ENCODE measurements at regions not wholly inside any gene's neighbourhood (a gene's known extent, or its start where the extent isn't known, plus 50 kb on each side); places are given as distances from the start of the nearest gene placed in this dataset.

DNA sequence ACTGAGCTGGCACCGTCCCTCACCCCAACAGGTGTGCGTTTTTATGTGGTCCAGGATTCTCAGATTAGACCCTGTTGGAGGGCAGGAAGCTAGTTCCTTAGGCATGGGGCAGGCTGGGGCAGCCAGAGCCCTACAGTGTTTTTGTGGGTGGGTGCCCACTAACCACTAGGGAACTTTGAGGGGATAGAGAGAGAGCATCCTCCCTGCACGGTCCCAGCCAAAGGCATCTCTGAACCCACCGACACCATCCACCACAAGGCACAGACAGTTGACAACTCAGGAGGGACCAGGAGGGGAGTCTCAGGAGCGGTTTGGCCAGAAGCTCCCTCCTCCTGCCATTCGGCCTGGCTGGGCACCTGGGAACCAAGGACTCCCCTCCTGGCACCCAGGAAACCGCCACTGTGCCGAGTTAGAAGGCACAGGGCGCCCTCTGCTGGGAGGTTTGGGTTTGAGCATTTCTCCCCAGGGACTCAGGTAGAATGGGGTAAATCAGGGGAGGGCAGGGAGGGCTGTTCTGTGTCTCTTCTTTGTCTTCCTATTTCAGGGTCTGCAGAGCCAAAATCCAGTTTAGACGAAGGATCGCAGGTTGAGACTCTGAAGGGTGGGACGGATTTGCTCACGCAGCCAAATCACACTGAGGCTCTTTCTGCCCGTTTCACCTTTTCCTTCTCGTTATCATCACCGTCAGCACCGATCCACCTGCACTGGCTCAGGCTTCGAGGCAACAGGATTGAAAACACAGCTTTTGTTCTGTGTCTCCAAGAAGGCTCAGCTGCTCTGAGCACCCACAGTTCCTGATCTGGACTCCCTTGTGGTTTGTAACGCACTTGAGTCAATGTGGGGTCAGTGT, 84.8 kb upstream of the COL13A1 start:
- TF ChIP-seq FOS (IDR thresholded peaks at IDR 0.05; ENCODE audit: borderline replicate concordance, extremely low read depth, insufficient read length) (no peak), MXI1 (IDR thresholded peaks at IDR 0.05; ENCODE audit: low read depth, low read length) (no peak), DPF2 (IDR thresholded peaks at IDR 0.05) (no peak), SUZ12 (IDR thresholded peaks at IDR 0.05; ENCODE audit: unreplicated experiment) (no peak), EP300 (IDR thresholded peaks at IDR 0.05; ENCODE audit: borderline replicate concordance in 1 of 2, control insufficient read depth in 1 of 2, low read depth in 2 of 2, low read length in 2 of 2) (no peak), FOXM1 (IDR thresholded peaks at IDR 0.05; ENCODE audit: low read depth, low read length) (no peak), GABPA (IDR thresholded peaks at IDR 0.05; ENCODE audit: low read depth) (no peak)
- TF ChIP-seq, protein P1, sequence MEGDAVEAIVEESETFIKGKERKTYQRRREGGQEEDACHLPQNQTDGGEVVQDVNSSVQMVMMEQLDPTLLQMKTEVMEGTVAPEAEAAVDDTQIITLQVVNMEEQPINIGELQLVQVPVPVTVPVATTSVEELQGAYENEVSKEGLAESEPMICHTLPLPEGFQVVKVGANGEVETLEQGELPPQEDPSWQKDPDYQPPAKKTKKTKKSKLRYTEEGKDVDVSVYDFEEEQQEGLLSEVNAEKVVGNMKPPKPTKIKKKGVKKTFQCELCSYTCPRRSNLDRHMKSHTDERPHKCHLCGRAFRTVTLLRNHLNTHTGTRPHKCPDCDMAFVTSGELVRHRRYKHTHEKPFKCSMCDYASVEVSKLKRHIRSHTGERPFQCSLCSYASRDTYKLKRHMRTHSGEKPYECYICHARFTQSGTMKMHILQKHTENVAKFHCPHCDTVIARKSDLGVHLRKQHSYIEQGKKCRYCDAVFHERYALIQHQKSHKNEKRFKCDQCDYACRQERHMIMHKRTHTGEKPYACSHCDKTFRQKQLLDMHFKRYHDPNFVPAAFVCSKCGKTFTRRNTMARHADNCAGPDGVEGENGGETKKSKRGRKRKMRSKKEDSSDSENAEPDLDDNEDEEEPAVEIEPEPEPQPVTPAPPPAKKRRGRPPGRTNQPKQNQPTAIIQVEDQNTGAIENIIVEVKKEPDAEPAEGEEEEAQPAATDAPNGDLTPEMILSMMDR (IDR thresholded peaks at IDR 0.05 in 2 of 3, conservative IDR thresholded peaks at IDR 0.05 in 1 of 3; ENCODE audit: control insufficient read depth in 2 of 3, extremely low read depth in 1 of 3, insufficient read depth in 1 of 3, low read depth in 3 of 3, low read length in 3 of 3), result peak; percentile 61 to 75 (median 74)
- TF ChIP-seq, protein P2, sequence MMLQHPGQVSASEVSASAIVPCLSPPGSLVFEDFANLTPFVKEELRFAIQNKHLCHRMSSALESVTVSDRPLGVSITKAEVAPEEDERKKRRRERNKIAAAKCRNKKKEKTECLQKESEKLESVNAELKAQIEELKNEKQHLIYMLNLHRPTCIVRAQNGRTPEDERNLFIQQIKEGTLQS (IDR thresholded peaks at IDR 0.05; ENCODE audit: borderline replicate concordance, extremely low read depth, low read depth, low read length), result no peak
- TF ChIP-seq, protein P3, sequence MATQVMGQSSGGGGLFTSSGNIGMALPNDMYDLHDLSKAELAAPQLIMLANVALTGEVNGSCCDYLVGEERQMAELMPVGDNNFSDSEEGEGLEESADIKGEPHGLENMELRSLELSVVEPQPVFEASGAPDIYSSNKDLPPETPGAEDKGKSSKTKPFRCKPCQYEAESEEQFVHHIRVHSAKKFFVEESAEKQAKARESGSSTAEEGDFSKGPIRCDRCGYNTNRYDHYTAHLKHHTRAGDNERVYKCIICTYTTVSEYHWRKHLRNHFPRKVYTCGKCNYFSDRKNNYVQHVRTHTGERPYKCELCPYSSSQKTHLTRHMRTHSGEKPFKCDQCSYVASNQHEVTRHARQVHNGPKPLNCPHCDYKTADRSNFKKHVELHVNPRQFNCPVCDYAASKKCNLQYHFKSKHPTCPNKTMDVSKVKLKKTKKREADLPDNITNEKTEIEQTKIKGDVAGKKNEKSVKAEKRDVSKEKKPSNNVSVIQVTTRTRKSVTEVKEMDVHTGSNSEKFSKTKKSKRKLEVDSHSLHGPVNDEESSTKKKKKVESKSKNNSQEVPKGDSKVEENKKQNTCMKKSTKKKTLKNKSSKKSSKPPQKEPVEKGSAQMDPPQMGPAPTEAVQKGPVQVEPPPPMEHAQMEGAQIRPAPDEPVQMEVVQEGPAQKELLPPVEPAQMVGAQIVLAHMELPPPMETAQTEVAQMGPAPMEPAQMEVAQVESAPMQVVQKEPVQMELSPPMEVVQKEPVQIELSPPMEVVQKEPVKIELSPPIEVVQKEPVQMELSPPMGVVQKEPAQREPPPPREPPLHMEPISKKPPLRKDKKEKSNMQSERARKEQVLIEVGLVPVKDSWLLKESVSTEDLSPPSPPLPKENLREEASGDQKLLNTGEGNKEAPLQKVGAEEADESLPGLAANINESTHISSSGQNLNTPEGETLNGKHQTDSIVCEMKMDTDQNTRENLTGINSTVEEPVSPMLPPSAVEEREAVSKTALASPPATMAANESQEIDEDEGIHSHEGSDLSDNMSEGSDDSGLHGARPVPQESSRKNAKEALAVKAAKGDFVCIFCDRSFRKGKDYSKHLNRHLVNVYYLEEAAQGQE (IDR thresholded peaks at IDR 0.05; ENCODE audit: low read depth, low read length), result no peak
